ENCODE measurements at regions not wholly inside any gene's neighbourhood (a gene's known extent, or its start where the extent isn't known, plus 50 kb on each side); places are given as distances from the start of the nearest gene placed in this dataset.

GRCh38 chr6:170212956-170213636, 77.8 kb downstream of the DLL1 start:
- TF ChIP-seq, protein P1, sequence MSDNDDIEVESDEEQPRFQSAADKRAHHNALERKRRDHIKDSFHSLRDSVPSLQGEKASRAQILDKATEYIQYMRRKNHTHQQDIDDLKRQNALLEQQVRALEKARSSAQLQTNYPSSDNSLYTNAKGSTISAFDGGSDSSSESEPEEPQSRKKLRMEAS (IDR thresholded peaks at IDR 0.05; ENCODE audit: low read depth, low read length): no peak
- TF ChIP-seq, protein P2, sequence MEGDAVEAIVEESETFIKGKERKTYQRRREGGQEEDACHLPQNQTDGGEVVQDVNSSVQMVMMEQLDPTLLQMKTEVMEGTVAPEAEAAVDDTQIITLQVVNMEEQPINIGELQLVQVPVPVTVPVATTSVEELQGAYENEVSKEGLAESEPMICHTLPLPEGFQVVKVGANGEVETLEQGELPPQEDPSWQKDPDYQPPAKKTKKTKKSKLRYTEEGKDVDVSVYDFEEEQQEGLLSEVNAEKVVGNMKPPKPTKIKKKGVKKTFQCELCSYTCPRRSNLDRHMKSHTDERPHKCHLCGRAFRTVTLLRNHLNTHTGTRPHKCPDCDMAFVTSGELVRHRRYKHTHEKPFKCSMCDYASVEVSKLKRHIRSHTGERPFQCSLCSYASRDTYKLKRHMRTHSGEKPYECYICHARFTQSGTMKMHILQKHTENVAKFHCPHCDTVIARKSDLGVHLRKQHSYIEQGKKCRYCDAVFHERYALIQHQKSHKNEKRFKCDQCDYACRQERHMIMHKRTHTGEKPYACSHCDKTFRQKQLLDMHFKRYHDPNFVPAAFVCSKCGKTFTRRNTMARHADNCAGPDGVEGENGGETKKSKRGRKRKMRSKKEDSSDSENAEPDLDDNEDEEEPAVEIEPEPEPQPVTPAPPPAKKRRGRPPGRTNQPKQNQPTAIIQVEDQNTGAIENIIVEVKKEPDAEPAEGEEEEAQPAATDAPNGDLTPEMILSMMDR (IDR thresholded peaks at IDR 0.05; ENCODE audit: low read depth, low read length): no peak
- no peak for TF ChIP-seq POLR2A (IDR thresholded peaks at IDR 0.05; ENCODE audit: extremely low read depth, insufficient read length)
